ENCODE measurements at regions not wholly inside any gene's neighbourhood (a gene's known extent, or its start where the extent isn't known, plus 50 kb on each side); places are given as distances from the start of the nearest gene placed in this dataset.

- no peak for TF ChIP-seq EP300 (IDR thresholded peaks at IDR 0.05)
- no peak for TF ChIP-seq POLR2A (IDR thresholded peaks at IDR 0.05)
These were observed 169.8 kb downstream of the BTC start for GRCh38 chr4:74624351-74625151.
